GM21723 (cell line): ENCODE measurements at regions not wholly inside any gene's neighbourhood (a gene's known extent, or its start where the extent isn't known, plus 50 kb on each side); places are given as distances from the start of the nearest gene placed in this dataset.
"Not testable (repeated sequence)": the region's sequence is repeated elsewhere in the genome, so short reads cannot be mapped to it uniquely, and the experiment has no call there.

Source experiments
- ATAC-seq: cut with Tn5 transposase; IDR thresholded peaks from one replicate; pipeline ENCODE4 v1.9.1; 2021; ENCODE audit warnings: mild to moderate bottlenecking, moderate library complexity; ENCODE audit not compliant: unreplicated experiment

DNA sequence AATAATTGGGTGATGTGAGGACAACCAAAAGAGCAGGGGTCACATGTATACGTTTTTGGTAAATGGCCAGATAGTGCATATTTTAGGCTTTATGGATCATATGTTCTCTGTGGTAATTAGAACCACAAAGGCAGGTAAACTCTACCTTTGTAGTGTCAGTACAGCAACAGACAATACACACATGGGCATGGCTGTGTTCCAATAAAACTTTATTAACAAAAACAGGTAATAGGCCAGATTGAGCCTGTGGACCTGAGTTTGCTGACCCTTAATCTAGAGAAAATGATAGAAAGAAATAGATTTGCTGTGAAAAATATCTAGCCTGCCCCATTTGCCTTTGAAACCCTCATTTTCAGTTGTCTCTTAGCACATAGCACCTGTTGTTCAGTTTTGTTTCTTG, 177.2 kb upstream of the CXCR4 start:
- no peak for ATAC-seq

DNA sequence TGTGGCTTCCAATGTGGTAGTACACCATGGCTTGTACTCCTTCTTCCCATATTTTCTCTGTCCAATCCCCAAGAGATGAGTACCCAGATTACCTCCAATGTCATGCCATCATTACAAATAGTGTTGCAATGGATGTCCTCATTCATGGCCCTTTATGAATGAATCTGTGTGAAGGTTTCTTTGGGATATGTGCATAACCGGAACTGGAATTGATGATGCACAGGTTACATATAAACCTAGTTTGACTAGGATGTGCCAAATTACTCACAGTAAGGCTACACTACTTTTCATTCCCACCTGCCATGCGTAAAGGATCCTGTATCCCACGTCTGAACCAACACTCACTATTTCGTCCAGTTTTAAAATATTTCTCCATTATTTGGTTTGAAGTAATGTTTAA, 173.9 kb upstream of the CXCR4 start:
- no peak for ATAC-seq

- ATAC-seq: no peak
Measured at GRCh38 chr2:136290326-136290725, 172.4 kb upstream of the CXCR4 start.

GRCh38 chr2:136288249-136288648, 170.3 kb upstream of the CXCR4 start:
- ATAC-seq: no peak

DNA sequence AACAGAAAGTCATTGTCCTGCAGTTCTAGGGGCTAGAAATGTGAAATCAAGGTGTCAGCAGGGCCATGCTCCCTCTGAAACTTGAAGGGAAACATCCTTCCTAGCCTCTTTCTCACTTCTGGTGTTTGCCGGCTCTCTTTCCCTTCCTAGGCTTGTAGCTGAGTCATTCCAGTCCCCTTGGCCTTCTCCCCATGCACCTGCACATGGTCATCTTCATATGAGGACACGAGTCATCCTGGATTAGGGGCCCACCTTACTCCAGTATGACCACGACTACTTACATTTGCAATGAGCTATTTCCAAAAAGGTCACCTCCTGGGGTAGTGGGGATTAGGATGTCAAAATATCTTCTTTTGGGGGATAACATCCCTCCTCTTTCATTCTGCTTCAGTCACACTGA, 168.5 kb upstream of the CXCR4 start:
- no peak for ATAC-seq

GRCh38 chr2:136284226-136285119, 166.5 kb upstream of the CXCR4 start:
- ATAC-seq: peak; percentile 48

DNA sequence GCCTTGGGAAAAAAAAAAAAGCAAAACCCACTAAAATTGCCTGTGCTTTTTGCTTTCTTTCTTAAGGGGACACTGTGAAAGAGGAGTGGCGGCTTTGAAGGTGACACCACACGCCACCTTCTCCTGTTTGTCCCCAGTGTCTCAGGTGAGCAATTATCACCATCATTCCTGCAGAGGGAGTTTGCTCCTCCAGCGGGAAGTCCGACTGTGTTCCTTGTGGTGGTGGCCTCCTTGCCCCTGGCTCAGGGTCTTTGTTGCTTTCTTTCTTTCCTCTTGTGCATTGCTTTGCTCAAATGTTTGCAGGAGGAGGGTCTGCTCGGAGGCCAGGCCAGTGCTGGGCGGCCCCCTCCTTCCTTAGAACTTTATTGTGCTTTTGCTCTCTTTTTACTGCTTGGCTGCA, 164.3 kb upstream of the CXCR4 start:
- no peak for ATAC-seq

GRCh38 chr2:136281281-136282114, 163.5 kb upstream of the CXCR4 start:
- ATAC-seq: no peak

DNA sequence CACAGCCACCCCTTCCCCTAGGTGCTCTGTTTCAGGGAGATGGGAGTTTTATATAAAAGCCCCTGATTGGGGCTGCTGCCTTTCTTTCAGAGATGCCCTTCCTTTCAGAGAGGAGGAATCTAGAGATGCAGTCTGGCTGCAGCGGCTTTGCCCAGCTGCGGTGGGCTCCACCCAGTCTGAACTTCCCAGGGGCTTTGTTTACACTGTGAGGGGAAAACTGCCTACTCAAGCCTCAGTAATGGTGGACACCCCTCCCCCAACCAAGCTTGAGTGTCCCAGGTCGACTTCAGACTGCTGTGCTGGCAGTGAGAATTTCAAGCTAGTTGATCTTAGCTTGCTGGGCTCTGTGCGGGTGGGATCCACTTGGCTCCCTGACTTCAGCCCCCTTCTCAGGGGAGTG, 148.4 kb upstream of the CXCR4 start:
- not testable (repeated sequence) for ATAC-seq

DNA sequence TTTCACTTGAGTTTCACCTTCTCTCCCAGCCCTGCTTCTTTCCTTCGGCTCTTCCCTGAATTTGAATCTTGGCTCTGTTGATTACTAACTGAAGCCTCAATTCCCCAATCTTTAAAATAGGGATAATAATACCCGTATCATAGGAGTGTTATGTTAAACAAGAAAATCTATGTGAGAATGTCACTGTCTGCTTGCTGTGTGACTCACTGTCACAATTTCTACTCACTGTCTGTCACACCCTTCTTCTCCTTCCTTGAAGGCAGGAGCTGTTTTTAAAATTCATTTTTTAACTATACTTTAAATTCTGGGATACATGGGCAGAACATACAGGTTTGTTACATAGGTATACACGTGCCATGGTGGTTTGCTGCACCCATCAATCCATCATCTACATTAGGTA, 141.6 kb upstream of the CXCR4 start:
- ATAC-seq: no peak

- ATAC-seq: no peak
Measured at GRCh38 chr2:136257893-136258292, 139.9 kb upstream of the CXCR4 start.

- peak; percentile 51 for ATAC-seq
Measured at GRCh38 chr2:136255648-136256461, 137.9 kb upstream of the CXCR4 start.

- ATAC-seq: no peak
Measured at GRCh38 chr2:136255127-136255526, 137.2 kb upstream of the CXCR4 start.

GRCh38 chr2:136254681-136255080, 136.7 kb upstream of the CXCR4 start:
- ATAC-seq: no peak

DNA sequence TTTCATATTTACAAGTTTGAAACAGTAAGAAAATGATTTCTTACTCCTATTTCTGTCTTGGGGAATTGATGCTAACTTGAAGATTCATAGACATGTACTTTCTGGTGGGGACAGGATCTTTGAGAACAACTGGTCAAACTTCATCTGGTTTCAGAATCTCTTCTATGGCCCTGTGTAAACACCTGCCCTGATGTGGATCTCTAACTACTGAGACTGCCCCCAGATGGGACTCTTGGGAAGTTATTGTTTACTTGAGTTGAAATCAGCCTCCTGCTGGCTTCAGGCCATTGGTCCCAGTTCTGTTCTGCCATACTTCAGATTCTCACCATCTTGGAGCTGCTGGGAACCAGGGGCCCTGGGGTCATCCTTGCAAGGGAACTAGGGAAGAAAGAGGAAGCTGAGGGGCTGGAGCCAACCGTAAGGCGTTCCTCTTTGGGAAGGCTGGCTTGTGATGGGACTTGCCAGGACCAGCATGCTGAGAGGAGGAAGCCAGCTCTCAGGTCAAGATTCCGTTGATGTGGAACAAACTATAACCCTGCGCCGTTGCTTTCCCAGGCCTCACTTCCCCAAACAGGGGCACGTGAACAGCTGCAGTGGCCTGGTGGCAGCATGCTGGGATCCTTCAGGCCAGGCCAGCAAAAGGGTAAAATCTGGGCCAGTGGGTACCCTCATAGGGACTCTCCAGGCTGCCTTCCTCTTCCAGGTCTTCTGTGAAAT, 135.5 kb upstream of the CXCR4 start:
- peak; percentile 31 for ATAC-seq

DNA sequence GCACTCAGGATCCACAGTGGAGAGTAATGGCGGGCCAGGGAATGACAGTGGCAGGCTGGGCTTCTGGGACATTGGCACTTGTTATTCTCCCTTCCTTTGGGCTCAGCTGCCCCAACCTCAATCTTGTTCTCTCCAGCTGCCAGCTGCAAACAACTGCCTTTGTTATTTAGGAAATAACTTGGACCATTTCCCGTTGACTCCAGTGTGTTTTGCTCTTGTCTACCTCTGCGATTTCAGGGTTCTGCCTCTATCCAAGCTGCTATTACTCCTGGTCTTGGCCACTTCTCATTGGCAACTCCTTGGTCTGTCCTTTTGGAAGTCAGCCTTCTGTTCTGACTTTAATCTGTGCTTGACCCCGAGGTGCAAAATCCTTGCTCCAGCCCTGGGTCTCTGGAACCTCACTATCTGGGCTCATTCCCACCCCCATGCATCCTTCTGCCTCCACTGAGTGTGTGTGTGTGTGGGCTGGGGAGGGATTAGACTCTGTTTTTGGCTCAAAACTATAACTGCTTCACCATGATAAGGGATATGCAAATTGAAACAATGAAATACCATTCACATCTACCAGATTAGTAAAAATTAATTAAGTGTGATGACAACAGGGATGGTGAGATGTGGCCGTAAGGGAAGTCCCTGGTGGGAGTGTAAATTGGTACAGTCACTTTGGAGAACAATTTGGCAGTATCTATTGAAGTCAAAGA, 134.1 kb upstream of the CXCR4 start:
- no peak for ATAC-seq

GRCh38 chr2:136251197-136251884, 133.4 kb upstream of the CXCR4 start:
- ATAC-seq: no peak

DNA sequence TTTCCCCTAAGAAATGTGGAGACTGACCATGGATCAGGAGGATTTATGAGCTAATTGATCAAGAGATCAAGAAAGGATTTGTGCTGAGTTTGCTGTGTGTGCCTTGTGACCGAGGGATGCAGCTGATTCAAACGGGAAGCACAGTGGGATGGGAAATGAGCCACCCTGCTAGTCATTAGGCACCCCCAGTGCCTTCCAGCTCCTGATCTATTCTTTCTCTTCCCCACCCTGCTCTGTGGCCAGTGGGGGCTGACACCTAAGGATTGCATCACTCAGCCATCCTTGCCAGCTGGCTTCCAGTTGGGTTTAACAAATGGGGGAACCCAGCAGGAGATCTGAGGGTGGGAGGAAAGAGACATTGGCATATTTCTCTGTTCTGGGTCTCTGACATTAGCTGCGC, 132.2 kb upstream of the CXCR4 start:
- no peak for ATAC-seq

DNA sequence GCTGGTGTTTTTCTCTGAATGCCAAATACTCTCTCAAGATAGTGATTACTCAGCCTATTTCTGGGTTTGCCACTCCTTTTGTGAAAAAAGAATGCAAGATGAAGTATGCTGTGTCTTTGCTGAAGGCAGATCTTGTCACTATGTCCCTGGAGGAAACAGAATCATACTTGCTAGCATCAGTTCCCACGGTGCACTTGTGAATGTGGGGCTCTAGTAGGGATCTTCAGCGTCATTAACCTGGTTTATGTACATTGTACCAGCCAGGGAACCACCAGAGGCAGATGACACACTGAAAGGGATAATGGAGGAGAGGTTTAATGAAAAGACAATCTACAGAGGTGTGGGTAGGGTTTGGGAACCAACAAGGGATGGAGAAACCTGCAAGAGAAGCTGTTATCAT, 131.0 kb upstream of the CXCR4 start:
- ATAC-seq: no peak
